ENCODE measurements at regions not wholly inside any gene's neighbourhood (a gene's known extent, or its start where the extent isn't known, plus 50 kb on each side); places are given as distances from the start of the nearest gene placed in this dataset.

DNA sequence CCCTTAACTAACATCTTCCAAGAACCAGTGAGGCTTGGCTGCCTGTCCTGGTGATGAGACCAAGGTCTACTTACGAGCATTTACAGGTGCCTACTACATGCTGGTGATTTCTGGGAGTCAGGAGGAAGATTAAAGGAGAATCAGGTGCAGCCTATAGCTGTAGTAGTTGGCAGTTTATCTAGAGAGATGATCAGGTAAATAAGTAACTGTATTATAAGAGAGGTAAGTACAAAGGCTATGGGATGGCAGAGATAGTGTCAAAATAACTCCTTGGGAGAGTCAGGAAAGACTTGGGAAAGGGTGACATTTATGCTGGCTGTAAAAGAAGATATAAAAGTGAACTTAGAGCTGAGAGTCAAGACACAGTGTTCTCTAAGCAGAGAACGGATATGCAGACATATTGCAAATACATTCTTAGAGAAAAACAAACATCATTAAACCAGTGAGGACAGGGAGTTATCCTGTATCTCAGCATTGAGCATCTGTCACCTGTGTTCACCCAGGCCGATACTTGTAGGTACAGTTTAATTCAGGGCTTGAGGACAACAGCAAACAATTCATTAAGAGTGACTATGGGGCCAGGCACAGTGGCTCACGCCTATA, 49.7 kb upstream of the ACP3 start (continued):
- TF ChIP-seq EP300 (IDR thresholded peaks at IDR 0.05; ENCODE audit: borderline replicate concordance in 1 of 2, low read depth in 1 of 2, low read length in 1 of 2), result no peak
